ENCODE measurements at regions not wholly inside any gene's neighbourhood (a gene's known extent, or its start where the extent isn't known, plus 50 kb on each side); places are given as distances from the start of the nearest gene placed in this dataset.

- H3K27ac ChIP-seq: no peak overlapping the region
- no peak overlapping the region for H3K4me3 ChIP-seq (ENCODE audit: low read depth, low read length)
- TF ChIP-seq CTCF (IDR thresholded peaks at IDR 0.05; ENCODE audit: low read depth, low read length): no peak
- no peaks in the 10 kb centered on the region for H3K9me3 ChIP-seq (ENCODE audit: severe bottlenecking)
- H3K27me3 ChIP-seq (ENCODE audit: insufficient read depth, low read depth, severe bottlenecking): no peaks in the 10 kb centered on the region
- H3K36me3 ChIP-seq: no peaks in the 10 kb centered on the region
- DNase-seq: no peak
These were observed 190.1 kb downstream of the FAM43A start for GRCh38 chr3:194875581-194876402.

DNA sequence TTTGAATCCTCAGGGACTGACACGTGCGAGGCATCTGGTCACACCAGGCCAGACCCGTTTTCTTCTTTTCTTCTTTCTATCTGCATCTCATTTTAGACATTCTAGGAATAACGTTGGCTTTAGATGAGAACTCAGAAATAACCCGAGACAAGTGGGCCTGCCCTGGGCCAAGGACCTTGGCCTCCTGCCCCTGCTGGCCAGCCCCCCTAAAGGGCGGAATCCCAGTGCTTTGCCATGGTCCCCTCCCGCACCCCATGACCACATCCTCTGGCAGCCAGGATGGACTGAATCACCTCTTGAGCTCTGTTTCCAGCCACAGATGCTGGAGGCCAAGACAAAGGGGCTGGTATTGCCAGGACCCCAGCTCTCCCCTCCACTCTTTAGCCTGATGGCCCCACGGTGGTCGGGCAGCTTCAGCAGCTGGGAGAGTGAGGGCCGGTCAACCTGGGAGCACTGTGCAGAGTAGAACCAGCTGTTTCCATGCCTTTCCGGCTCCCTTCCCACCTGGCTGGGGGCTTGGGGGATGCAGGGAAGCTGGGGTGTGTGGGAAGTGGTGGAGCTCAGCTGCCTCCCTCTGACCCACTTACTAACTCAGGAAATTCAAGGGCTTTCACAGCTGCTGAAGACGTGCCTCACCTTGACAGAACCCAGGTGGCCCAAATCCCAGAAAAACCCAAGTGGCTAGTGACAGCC, 190.9 kb downstream of the FAM43A start:
- TF ChIP-seq CTCF (IDR thresholded peaks at IDR 0.05; ENCODE audit: low read depth, low read length): no peak

GRCh38 chr3:194877291-194878119, 191.8 kb downstream of the FAM43A start:
- no peak for TF ChIP-seq CTCF (IDR thresholded peaks at IDR 0.05; ENCODE audit: low read depth, low read length)
- H3K27me3 ChIP-seq (ENCODE audit: insufficient read depth, low read depth, severe bottlenecking): no peaks in the 10 kb centered on the region
- no peaks in the 10 kb centered on the region for H3K36me3 ChIP-seq
- no peak for DNase-seq
- H3K4me3 ChIP-seq (ENCODE audit: low read depth, low read length): no peak overlapping the region
- no peaks in the 10 kb centered on the region for H3K9me3 ChIP-seq (ENCODE audit: severe bottlenecking)
- no peak overlapping the region for H3K27ac ChIP-seq

More for the DNA sequence above, 190.9 kb downstream of the FAM43A start:
- H3K27me3 ChIP-seq (ENCODE audit: insufficient read depth, low read depth, severe bottlenecking): no peaks in the 10 kb centered on the region
- H3K27ac ChIP-seq: no peak overlapping the region
- no peak overlapping the region for H3K4me3 ChIP-seq (ENCODE audit: low read depth, low read length)
- no peaks in the 10 kb centered on the region for H3K9me3 ChIP-seq (ENCODE audit: severe bottlenecking)
- H3K36me3 ChIP-seq: no peaks in the 10 kb centered on the region
- no peak for DNase-seq

- Histone ChIP-seq H3K27me3 (ENCODE audit: insufficient read depth, low read depth, severe bottlenecking) (no peaks in the 10 kb centered on the region), H3K4me3 (ENCODE audit: low read depth, low read length) (no peak overlapping the region), H3K36me3 (no peaks in the 10 kb centered on the region), H3K9me3 (ENCODE audit: severe bottlenecking) (no peaks in the 10 kb centered on the region), H3K27ac (no peak overlapping the region)
- TF ChIP-seq CTCF (IDR thresholded peaks at IDR 0.05; ENCODE audit: low read depth, low read length): no peak
- DNase-seq: no peak
These were observed 193.6 kb downstream of the FAM43A start for GRCh38 chr3:194879126-194879877.

Measured in WERI-Rb-1 (cell line).